ENCODE measurements at regions not wholly inside any gene's neighbourhood (a gene's known extent, or its start where the extent isn't known, plus 50 kb on each side); places are given as distances from the start of the nearest gene placed in this dataset.
A peak's percentile ranks its signal among the peaks of the same experiment; 100 is the strongest.
"Not testable (repeated sequence)": the region's sequence is repeated elsewhere in the genome, so short reads cannot be mapped to it uniquely, and the experiment has no call there.

GRCh38 chr6:27136077-27136644, 111.3 kb upstream of the PRSS16 start:
- DNase-seq (ENCODE audit: low read depth in 2 of 2) = no peak

- DNase-seq (ENCODE audit: low read depth in 2 of 2) = no peak
Measured at GRCh38 chr6:27136978-27137814, 110.3 kb upstream of the PRSS16 start.

GRCh38 chr6:27138406-27138805, 109.1 kb upstream of the PRSS16 start:
- DNase-seq (ENCODE audit: low read depth in 2 of 2) = no peak

GRCh38 chr6:27138837-27139755, 108.4 kb upstream of the PRSS16 start:
- no peak for DNase-seq (ENCODE audit: low read depth in 2 of 2)

- DNase-seq (ENCODE audit: low read depth in 2 of 2) = no peak
Measured at GRCh38 chr6:27139756-27140579, 107.5 kb upstream of the PRSS16 start.

- no peak for DNase-seq (ENCODE audit: low read depth in 2 of 2)
Measured at GRCh38 chr6:27140999-27141528, 106.4 kb upstream of the PRSS16 start.

- no peak for DNase-seq (ENCODE audit: low read depth in 2 of 2)
Measured at GRCh38 chr6:27141529-27142015, 105.9 kb upstream of the PRSS16 start.

- not testable (repeated sequence) for DNase-seq (ENCODE audit: low read depth in 2 of 2)
Measured at GRCh38 chr6:27143020-27143388, 104.5 kb upstream of the PRSS16 start.

- no peak for DNase-seq (ENCODE audit: low read depth in 2 of 2)
Measured at GRCh38 chr6:27143474-27144026, 104.0 kb upstream of the PRSS16 start.

GRCh38 chr6:27144740-27145079, 102.8 kb upstream of the PRSS16 start:
- no peak for DNase-seq (ENCODE audit: low read depth in 2 of 2)

- peak in 1 of 2 experiments; percentile 75 for DNase-seq (ENCODE audit: low read depth in 2 of 2)
Measured at GRCh38 chr6:27145731-27146455, 101.6 kb upstream of the PRSS16 start.

- DNase-seq (ENCODE audit: low read depth in 2 of 2) = not testable (repeated sequence)
Measured at GRCh38 chr6:27146456-27146705, 101.1 kb upstream of the PRSS16 start.

- DNase-seq (ENCODE audit: low read depth in 2 of 2) = peak; percentile 99
Measured at GRCh38 chr6:27146706-27147505, 100.6 kb upstream of the PRSS16 start.

GRCh38 chr6:27148404-27148795, 99.1 kb upstream of the PRSS16 start:
- DNase-seq (ENCODE audit: low read depth in 2 of 2) = no peak

- no peak for DNase-seq (ENCODE audit: low read depth in 2 of 2)
Measured at GRCh38 chr6:27149150-27149549, 98.4 kb upstream of the PRSS16 start.

- no peak for DNase-seq (ENCODE audit: low read depth in 2 of 2)
Measured at GRCh38 chr6:27154696-27155095, 92.8 kb upstream of the PRSS16 start.

- no peak for DNase-seq (ENCODE audit: low read depth in 2 of 2)
Measured at GRCh38 chr6:27156874-27157458, 90.5 kb upstream of the PRSS16 start.

GRCh38 chr6:27157459-27158315, 89.8 kb upstream of the PRSS16 start:
- DNase-seq (ENCODE audit: low read depth in 2 of 2) = no peak

Data from fibroblast of skin of left biceps (primary cell).